IMR-90 (cell line): ENCODE measurements at regions not wholly inside any gene's neighbourhood (a gene's known extent, or its start where the extent isn't known, plus 50 kb on each side); places are given as distances from the start of the nearest gene placed in this dataset.

Source experiments
- ATAC-seq: fragments of 200-7000 bp; cut with Tn5 transposase; 2 replicates; pipeline ENCODE4 v1.9.1; 2020; ENCODE audit warnings: low read depth, mild to moderate bottlenecking, moderate library complexity
- BruUV-seq: library from RNA; stranded (reverse); fragments of 400-500 nt; replicated peaks from 2 replicates; lab custom pipeline; 2021; lab: Mats Ljungman, UMichigan
- CTCF ChIA-PET: fragments of 300-600 bp; formaldehyde crosslinking; extraction: SDS; loops from one replicate; lab custom pipeline; 2021; ENCODE audit warnings: antibody characterized with exemption; lab: Yijun Ruan, JAX
- POLR2A ChIA-PET: fragments of 300-600 bp; sonication (Branson Sonifier 250); formaldehyde crosslinking; loops from one replicate; lab custom pipeline; 2022; ENCODE audit warnings: antibody characterized with exemption; ENCODE audit not compliant: unreplicated experiment; lab: Charles Lee
- DNase-seq: peaks from one replicate; pipeline ENCODE4 v3.0.0; 2013
- H2AFZ ChIP-seq: replicated peaks from 2 replicates; pipeline ENCODE3; 2013; ENCODE audit warnings: low read length, mild to moderate bottlenecking; ENCODE audit not compliant: poor library complexity
- H2AK5ac ChIP-seq: 2 replicates; pipeline ENCODE4 v1.6.1; 2013; ENCODE audit warnings: low read depth, low read length, inconsistent platforms
- H2AK9ac ChIP-seq: replicated peaks from 2 replicates; pipeline ENCODE3; 2013; ENCODE audit warnings: mild to moderate bottlenecking, low read depth, low read length, moderate library complexity; ENCODE audit not compliant: poor library complexity
- H2BK120ac ChIP-seq: 2 replicates; pipeline ENCODE4 v1.6.1; 2013; ENCODE audit warnings: low read depth, low read length, inconsistent platforms
- H2BK15ac ChIP-seq: 3 replicates; pipeline ENCODE4 v1.6.1; 2013; ENCODE audit warnings: low read depth, low read length, inconsistent platforms
- H2BK20ac ChIP-seq: 2 replicates; pipeline ENCODE4 v1.6.1; 2013; ENCODE audit warnings: low read depth, mild to moderate bottlenecking, inconsistent platforms, low read length, moderate library complexity
- H2BK5ac ChIP-seq: 2 replicates; pipeline ENCODE4 v1.6.1; 2013; ENCODE audit warnings: mild to moderate bottlenecking, low read depth, low read length, inconsistent platforms; ENCODE audit not compliant: poor library complexity, severe bottlenecking
- H3K14ac ChIP-seq: replicated peaks from 2 replicates; pipeline ENCODE4 v1.6.1; 2013; ENCODE audit warnings: low read depth, low read length, inconsistent platforms
- H3K18ac ChIP-seq: 2 replicates; pipeline ENCODE4 v1.6.1; 2013; ENCODE audit warnings: low read depth, low read length, control low read depth
- H3K23ac ChIP-seq: 2 replicates; pipeline ENCODE4 v1.6.1; 2013; ENCODE audit warnings: low read depth, low read length, inconsistent platforms
- H3K27ac ChIP-seq: 2 replicates; pipeline ENCODE4 v1.5.1; 2013; ENCODE audit warnings: mild to moderate bottlenecking, control low read depth, low read length; ENCODE audit not compliant: insufficient read depth
- H3K27me3 ChIP-seq: 2 replicates; pipeline ENCODE4 v1.6.1; 2013; ENCODE audit warnings: low read length; ENCODE audit not compliant: control insufficient read depth, insufficient read depth
- H3K36me3 ChIP-seq: 2 replicates; pipeline ENCODE4 v1.6.1; 2013; ENCODE audit warnings: low read length, mixed read lengths; ENCODE audit not compliant: control insufficient read depth, insufficient read depth
- H3K4ac ChIP-seq: 2 replicates; pipeline ENCODE4 v1.6.1; 2013; ENCODE audit warnings: low read depth, low read length, inconsistent platforms
- H3K4me1 ChIP-seq: 2 replicates; pipeline ENCODE4 v1.6.1; 2013; ENCODE audit warnings: low read length, mixed read lengths; ENCODE audit not compliant: control insufficient read depth, insufficient read depth
- H3K4me2 ChIP-seq: 2 replicates; pipeline ENCODE4 v1.6.1; 2013; ENCODE audit warnings: low read depth, mild to moderate bottlenecking, control low read depth, low read length, moderate library complexity
- H3K4me3 ChIP-seq: 2 replicates; pipeline ENCODE4 v1.5.1; 2013; ENCODE audit warnings: low read depth, mild to moderate bottlenecking, control low read depth, low read length, moderate library complexity; ENCODE audit not compliant: insufficient read depth
- H3K56ac ChIP-seq: 2 replicates; pipeline ENCODE4 v1.6.1; 2013; ENCODE audit warnings: low read length, inconsistent platforms; ENCODE audit not compliant: insufficient read depth; ENCODE audit errors: extremely low read depth
- H3K79me1 ChIP-seq, 2 experiments: 2 replicates each; pipeline ENCODE4 v1.6.1; 2013; ENCODE audit warnings: low read length in 2 of 2, inconsistent platforms in 1 of 2, low read depth in 1 of 2
- H3K9ac ChIP-seq: 2 replicates; pipeline ENCODE4 v1.6.1; 2013; ENCODE audit warnings: low read depth, low read length, control low read depth
- H3K9me1 ChIP-seq: 2 replicates; pipeline ENCODE4 v1.6.1; 2013; ENCODE audit warnings: low read length, inconsistent platforms; ENCODE audit not compliant: insufficient read depth
- H3K9me3 ChIP-seq: 2 replicates; pipeline ENCODE4 v1.6.1; 2013; ENCODE audit warnings: low read length; ENCODE audit not compliant: control insufficient read depth, insufficient read depth
- H4K20me1 ChIP-seq: 2 replicates; pipeline ENCODE4 v1.6.1; 2013; ENCODE audit warnings: low read length, inconsistent platforms; ENCODE audit not compliant: insufficient read depth
- H4K5ac ChIP-seq: 2 replicates; pipeline ENCODE4 v1.6.1; 2013; ENCODE audit warnings: mild to moderate bottlenecking, low read depth, low read length, control low read depth
- H4K8ac ChIP-seq, 2 experiments: 2 replicates each; pipeline ENCODE4 v1.6.1; 2013; ENCODE audit warnings: low read depth in 2 of 2, low read length in 2 of 2, control low read depth in 1 of 2, inconsistent platforms in 1 of 2
- H4K91ac ChIP-seq: 2 replicates; pipeline ENCODE4 v1.6.1; 2013; ENCODE audit warnings: low read depth, low read length, inconsistent platforms; ENCODE audit not compliant: insufficient read depth
- CEBPB ChIP-seq: IDR thresholded peaks from 2 replicates; pipeline ENCODE4 v1.6.1; 2012; ENCODE audit warnings: low read depth, low read length, improper control_type of control experiment
- CTCF ChIP-seq: conservative IDR thresholded peaks from 2 replicates; pipeline ENCODE4 v1.5.1; 2012; ENCODE audit warnings: mild to moderate bottlenecking, low read depth, low read length, improper control_type of control experiment
- ELK1 ChIP-seq: fragments of 150-350 bp; IDR thresholded peaks from 2 replicates; pipeline ENCODE4 v1.6.1; 2016; ENCODE audit warnings: low read depth, mild to moderate bottlenecking, low read length, moderate library complexity, borderline replicate concordance
- MXI1 ChIP-seq: IDR thresholded peaks from 2 replicates; pipeline ENCODE4 v1.6.1; 2012; ENCODE audit warnings: low read depth, mild to moderate bottlenecking, low read length, moderate library complexity, borderline replicate concordance
- NFE2L2 ChIP-seq: fragments of 150-350 bp; IDR thresholded peaks from 2 replicates; pipeline ENCODE4 v1.6.1; 2016; ENCODE audit warnings: low read depth, mild to moderate bottlenecking, low read length
- POLR2A ChIP-seq: IDR thresholded peaks from 2 replicates; pipeline ENCODE4 v1.6.1; 2012; ENCODE audit warnings: mild to moderate bottlenecking, low read depth, low read length
- RAD21 ChIP-seq: IDR thresholded peaks from 2 replicates; pipeline ENCODE4 v1.6.1; 2012; ENCODE audit warnings: low read length, improper control_type of control experiment
- RCOR1 ChIP-seq: IDR thresholded peaks from 2 replicates; pipeline ENCODE4 v1.6.1; 2012; ENCODE audit warnings: mild to moderate bottlenecking, low read length, improper control_type of control experiment; ENCODE audit not compliant: insufficient replicate concordance
- WGBS, 2 experiments: methylation state at CpG; one replicate each; pipeline versions ENCODE4 v1.1.5 to v1.1.7; 2013; ENCODE audit warnings: missing lambda C conversion rate in 2 of 2; ENCODE audit not compliant: insufficient read length in 1 of 2; ENCODE audit errors: extremely low coverage in 2 of 2; 5-methylcytosine and 5-hydroxymethylcytosine counted together
- dilution Hi-C: fragments of 300-500 bp; cut with HindIII; formaldehyde crosslinking; loops from one replicate; pipeline ENCODE4 v1.14.3; 2018; ENCODE audit warnings: low sequenced_read_pairs; ENCODE audit not compliant: unreplicated experiment
- in situ Hi-C: fragments of 300-500 bp; cut with MboI; formaldehyde crosslinking; loops from 3 replicates; pipeline ENCODE4 v1.14.3; 2019; ENCODE audit warnings: low sequenced_read_pairs, inconsistent platforms, mixed read lengths
- intact Hi-C: fragments of 100-400 bp; cut with micrococcal nuclease; formaldehyde crosslinking; loops from 2 replicates; pipeline ENCODE4 v1.10.0; 2022

GRCh38 chr2:217365656-217366055 is 505.8 kb upstream of the TNP1 start:
- Histone ChIP-seq H3K4ac (peak overlapping the region; percentile 98), H2AK9ac (no peak overlapping the region), H4K8ac (peak overlapping the region; percentile 96 to 97), H3K4me2 (no peak overlapping the region), H4K5ac (peak overlapping the region; percentile 93), H3K23ac (peak overlapping the region; percentile 96; the same call in 1 of the 2 replicates), H3K27me3 (no peaks in the 10 kb centered on the region), H2BK15ac (peak overlapping the region; percentile 90), H4K91ac (peak overlapping the region; percentile 99), H2BK20ac (peak overlapping the region; percentile 99), H2BK5ac (peak overlapping the region; percentile 96), H3K9me3 (no peaks in the 10 kb centered on the region), H3K79me1 (peaks cover 0 to 16% of the 10 kb centered on the region in 2 experiments; a peak in 3 of 4 replicates), H2AFZ (no peak overlapping the region), H3K27ac (peak overlapping the region; percentile 36; the same call in 1 of the 2 replicates), H3K9ac (no peak overlapping the region; the same call in 1 of the 2 replicates), H2BK120ac (peak overlapping the region; percentile 99), H3K56ac (peak overlapping the region; percentile 45), H3K4me3 (no peak overlapping the region), H3K36me3 (no peaks in the 10 kb centered on the region), H3K9me1 (peaks cover 29% of the 10 kb centered on the region), H3K18ac (peak overlapping the region; percentile 93), H2AK5ac (peak overlapping the region; percentile 76), H3K4me1 (peaks cover 39% of the 10 kb centered on the region), H4K20me1 (no peaks in the 10 kb centered on the region), H3K14ac (peak overlapping the region; percentile 97)
- DNase-seq (no peak), ATAC-seq (no peak)
- in situ Hi-C loops: no loop called here
- WGBS, 2 experiments: 80% methylated on average over 1 of the region's 3 CpGs; no CpG with 5 or more reads in 1 of the 2 experiments
- ChIA-PET CTCF (no interaction called here), POLR2A (no interaction called here)
- no peak for TF ChIP-seq RCOR1
- no peak for TF ChIP-seq RAD21
- TF ChIP-seq POLR2A: no peak
- TF ChIP-seq CEBPB: no peak
- TF ChIP-seq NFE2L2: no peak
- no peak for TF ChIP-seq ELK1
- no peak for TF ChIP-seq MXI1
- TF ChIP-seq CTCF: no peak
- dilution Hi-C loops: no loop called here
- intact Hi-C loops: loop anchor here (10.0 kb wide), 1 partner anchor 671 kb away; the partner anchor contains the start of gene IGFBP5
- BruUV-seq: no TSS peak
